ENCODE measurements at regions not wholly inside any gene's neighbourhood (a gene's known extent, or its start where the extent isn't known, plus 50 kb on each side); places are given as distances from the start of the nearest gene placed in this dataset.
A peak's percentile ranks its signal among the peaks of the same experiment; 100 is the strongest.

GRCh38 chr9:12464400-12464799 lies 228.8 kb upstream of the TYRP1 start:
- no peak overlapping the region for H3K27ac ChIP-seq (ENCODE audit: low read depth, low read length, poor library complexity, severe bottlenecking)
- ChIA-PET POLR2A (ENCODE audit: low non-redundant PET) (no interaction called here), CTCF (interaction anchor here (0.6 kb wide), 1 partner anchor 9 kb away, joined by 3 read pairs; no protein-coding TSS in a partner anchor)
- H3K36me3 ChIP-seq (ENCODE audit: insufficient read depth, low read length, poor library complexity, severe bottlenecking), result no peaks in the 10 kb centered on the region
- no peak for DNase-seq (ENCODE audit: low spot score)
- no peak overlapping the region for H3K4me3 ChIP-seq (ENCODE audit: low read depth, low read length, poor library complexity, severe bottlenecking)
- intact Hi-C loops (cut with micrococcal nuclease; ENCODE audit: unreplicated experiment), result no loop called here
- no peaks in the 10 kb centered on the region for H3K4me1 ChIP-seq (ENCODE audit: insufficient read depth, low read length, poor library complexity, severe bottlenecking)
- TF ChIP-seq EZH2 (IDR thresholded peaks at IDR 0.05; ENCODE audit: borderline replicate concordance, low read depth, low read length, poor library complexity, severe bottlenecking) (no peak), CTCF (conservative IDR thresholded peaks at IDR 0.05; ENCODE audit: low read depth, low read length) (no peak)
- no TSS peak for BruUV-seq (replicated peaks)
- H3K27me3 ChIP-seq (replicated peaks; ENCODE audit: insufficient read depth, low read depth, low read length, poor library complexity), result no peaks in the 10 kb centered on the region
- H3K9me3 ChIP-seq (ENCODE audit: low read depth, low read length, poor library complexity, severe bottlenecking), result no peaks in the 10 kb centered on the region

- H3K27me3 ChIP-seq (replicated peaks; ENCODE audit: insufficient read depth, low read depth, low read length, poor library complexity), result no peaks in the 10 kb centered on the region
- H3K9me3 ChIP-seq (ENCODE audit: low read depth, low read length, poor library complexity, severe bottlenecking), result no peaks in the 10 kb centered on the region
- no peak for TF ChIP-seq EZH2 (IDR thresholded peaks at IDR 0.05; ENCODE audit: borderline replicate concordance, low read depth, low read length, poor library complexity, severe bottlenecking)
- TF ChIP-seq CTCF (conservative IDR thresholded peaks at IDR 0.05; ENCODE audit: low read depth, low read length), result peak; percentile 78
- H3K4me3 ChIP-seq (ENCODE audit: low read depth, low read length, poor library complexity, severe bottlenecking), result no peak overlapping the region
- H3K4me1 ChIP-seq (ENCODE audit: insufficient read depth, low read length, poor library complexity, severe bottlenecking), result no peaks in the 10 kb centered on the region
- intact Hi-C loops (cut with micrococcal nuclease; ENCODE audit: unreplicated experiment), result no loop called here
- H3K36me3 ChIP-seq (ENCODE audit: insufficient read depth, low read length, poor library complexity, severe bottlenecking), result no peaks in the 10 kb centered on the region
- no TSS peak for BruUV-seq (replicated peaks)
- ChIA-PET POLR2A (ENCODE audit: low non-redundant PET) (no interaction called here), CTCF (interaction anchor here (0.6 kb wide), 2 partner anchors 8 to 10 kb away, joined by 3 read pairs; no protein-coding TSS in a partner anchor)
- peak; percentile 55 for DNase-seq (ENCODE audit: low spot score)
- no peak overlapping the region for H3K27ac ChIP-seq (ENCODE audit: low read depth, low read length, poor library complexity, severe bottlenecking)
Measured at GRCh38 chr9:12464910-12465512, 228.2 kb upstream of the TYRP1 start.

GRCh38 chr9:12469084-12469483 lies 224.1 kb upstream of the TYRP1 start:
- ChIA-PET POLR2A (ENCODE audit: low non-redundant PET) (no interaction called here), CTCF (no interaction called here)
- TF ChIP-seq CTCF (conservative IDR thresholded peaks at IDR 0.05; ENCODE audit: low read depth, low read length) (no peak), EZH2 (IDR thresholded peaks at IDR 0.05; ENCODE audit: borderline replicate concordance, low read depth, low read length, poor library complexity, severe bottlenecking) (no peak)
- intact Hi-C loops (cut with micrococcal nuclease; ENCODE audit: unreplicated experiment), result no loop called here
- no peak for DNase-seq (ENCODE audit: low spot score)
- no peak overlapping the region for H3K27ac ChIP-seq (ENCODE audit: low read depth, low read length, poor library complexity, severe bottlenecking)
- H3K9me3 ChIP-seq (ENCODE audit: low read depth, low read length, poor library complexity, severe bottlenecking), result no peaks in the 10 kb centered on the region
- no peaks in the 10 kb centered on the region for H3K4me1 ChIP-seq (ENCODE audit: insufficient read depth, low read length, poor library complexity, severe bottlenecking)
- H3K27me3 ChIP-seq (replicated peaks; ENCODE audit: insufficient read depth, low read depth, low read length, poor library complexity), result no peaks in the 10 kb centered on the region
- BruUV-seq (replicated peaks), result no TSS peak
- H3K4me3 ChIP-seq (ENCODE audit: low read depth, low read length, poor library complexity, severe bottlenecking), result no peak overlapping the region
- H3K36me3 ChIP-seq (ENCODE audit: insufficient read depth, low read length, poor library complexity, severe bottlenecking), result no peaks in the 10 kb centered on the region
